ENCODE measurements at regions not wholly inside any gene's neighbourhood (a gene's known extent, or its start where the extent isn't known, plus 50 kb on each side); places are given as distances from the start of the nearest gene placed in this dataset.

- TF ChIP-seq CTCF (IDR thresholded peaks at IDR 0.05): no peak
- no peak for TF ChIP-seq POLR2A (IDR thresholded peaks at IDR 0.05)
Measured at GRCh38 chrX:14420841-14421240, 108.5 kb upstream of the GLRA2 start.
